ENCODE measurements at regions not wholly inside any gene's neighbourhood (a gene's known extent, or its start where the extent isn't known, plus 50 kb on each side); places are given as distances from the start of the nearest gene placed in this dataset.
"Not testable (repeated sequence)": the region's sequence is repeated elsewhere in the genome, so short reads cannot be mapped to it uniquely, and the experiment has no call there.

DNA sequence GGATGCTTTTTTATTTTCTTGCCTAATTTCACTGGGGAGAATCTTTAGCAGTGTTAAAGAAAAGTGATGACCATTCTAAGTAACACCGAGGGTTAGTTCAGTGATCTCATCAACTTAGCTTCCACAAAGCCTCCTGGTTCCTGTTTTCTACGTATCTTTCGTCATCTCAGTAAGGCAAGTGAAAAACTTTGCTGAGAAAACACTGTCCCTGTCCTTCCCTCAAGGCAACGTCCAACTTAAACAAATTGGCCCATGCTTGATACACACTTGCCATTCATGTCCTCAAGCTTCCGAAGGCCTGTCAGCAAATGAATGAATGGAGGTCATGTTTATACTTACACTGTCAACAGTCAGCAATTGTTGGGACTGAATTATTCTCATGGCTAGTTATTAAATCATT, 350.4 kb upstream of the NT5C1B start:
- not testable (repeated sequence) for TF ChIP-seq RFX5 (IDR thresholded peaks at IDR 0.05; ENCODE audit: low read depth, low read length); CEBPB (IDR thresholded peaks at IDR 0.05; ENCODE audit: low read depth, low read length); BHLHE40 (IDR thresholded peaks at IDR 0.05; ENCODE audit: low read depth, low read length); MXI1 (IDR thresholded peaks at IDR 0.05; ENCODE audit: borderline replicate concordance, low read depth, low read length); RAD21 (IDR thresholded peaks at IDR 0.05; ENCODE audit: low read length); POLR2A (IDR thresholded peaks at IDR 0.05; ENCODE audit: low read depth, low read length); RCOR1 (IDR thresholded peaks at IDR 0.05; ENCODE audit: insufficient replicate concordance, low read length); MAFK (IDR thresholded peaks at IDR 0.05; ENCODE audit: low read depth, low read length); SMC3 (IDR thresholded peaks at IDR 0.05; ENCODE audit: low read depth, low read length)
- TF ChIP-seq, protein P1, sequence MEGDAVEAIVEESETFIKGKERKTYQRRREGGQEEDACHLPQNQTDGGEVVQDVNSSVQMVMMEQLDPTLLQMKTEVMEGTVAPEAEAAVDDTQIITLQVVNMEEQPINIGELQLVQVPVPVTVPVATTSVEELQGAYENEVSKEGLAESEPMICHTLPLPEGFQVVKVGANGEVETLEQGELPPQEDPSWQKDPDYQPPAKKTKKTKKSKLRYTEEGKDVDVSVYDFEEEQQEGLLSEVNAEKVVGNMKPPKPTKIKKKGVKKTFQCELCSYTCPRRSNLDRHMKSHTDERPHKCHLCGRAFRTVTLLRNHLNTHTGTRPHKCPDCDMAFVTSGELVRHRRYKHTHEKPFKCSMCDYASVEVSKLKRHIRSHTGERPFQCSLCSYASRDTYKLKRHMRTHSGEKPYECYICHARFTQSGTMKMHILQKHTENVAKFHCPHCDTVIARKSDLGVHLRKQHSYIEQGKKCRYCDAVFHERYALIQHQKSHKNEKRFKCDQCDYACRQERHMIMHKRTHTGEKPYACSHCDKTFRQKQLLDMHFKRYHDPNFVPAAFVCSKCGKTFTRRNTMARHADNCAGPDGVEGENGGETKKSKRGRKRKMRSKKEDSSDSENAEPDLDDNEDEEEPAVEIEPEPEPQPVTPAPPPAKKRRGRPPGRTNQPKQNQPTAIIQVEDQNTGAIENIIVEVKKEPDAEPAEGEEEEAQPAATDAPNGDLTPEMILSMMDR (conservative IDR thresholded peaks at IDR 0.05; ENCODE audit: low read depth, low read length), result not testable (repeated sequence)

All from IMR-90 (cell line).